ENCODE measurements at regions not wholly inside any gene's neighbourhood (a gene's known extent, or its start where the extent isn't known, plus 50 kb on each side); places are given as distances from the start of the nearest gene placed in this dataset.
"Not testable (repeated sequence)": the region's sequence is repeated elsewhere in the genome, so short reads cannot be mapped to it uniquely, and the experiment has no call there.

DNA sequence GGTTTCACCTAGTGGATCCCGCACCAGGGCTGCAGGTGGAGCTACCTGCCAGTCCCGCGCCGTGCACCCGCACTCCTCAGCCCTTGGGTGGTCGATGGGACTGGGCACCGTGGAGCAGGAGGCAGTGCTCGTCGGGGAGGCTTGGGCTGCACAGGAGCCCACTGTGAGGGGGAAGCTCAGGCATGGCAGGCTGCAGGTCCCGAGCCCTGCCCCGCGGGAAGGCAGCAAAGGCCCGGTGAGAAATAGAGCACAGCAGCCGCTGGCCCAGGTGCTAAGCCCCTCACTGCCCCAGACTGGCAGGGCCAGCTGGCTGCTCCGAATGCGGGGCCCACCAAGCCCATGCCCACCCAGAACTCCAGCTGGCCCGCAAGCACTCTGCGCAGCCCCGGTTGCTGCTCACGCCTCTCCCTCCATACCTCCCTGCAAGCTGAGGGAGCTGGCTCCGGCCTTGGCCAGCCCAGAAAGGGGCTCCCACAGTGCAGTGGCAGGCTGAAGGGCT lies 872.7 kb downstream of the PCDH17 start:
- not testable (repeated sequence) for TF ChIP-seq FOXA1 (IDR thresholded peaks at IDR 0.05); RAD21 (IDR thresholded peaks at IDR 0.05); CTCF (IDR thresholded peaks at IDR 0.05; ENCODE audit: low read depth, low read length, missing input control); REST (IDR thresholded peaks at IDR 0.05); NR2F2 (IDR thresholded peaks at IDR 0.05); YY1 (IDR thresholded peaks at IDR 0.05); SP1 (IDR thresholded peaks at IDR 0.05)
